Motor neuron (in vitro differentiated cells): ENCODE measurements at regions not wholly inside any gene's neighbourhood (a gene's known extent, or its start where the extent isn't known, plus 50 kb on each side); places are given as distances from the start of the nearest gene placed in this dataset.
"Not testable (repeated sequence)": the region's sequence is repeated elsewhere in the genome, so short reads cannot be mapped to it uniquely, and the experiment has no call there.

ENCODE experiments used
- ATAC-seq, 8 experiments: fragments of 200-7000 bp; cut with Tn5 transposase; replicated peaks in 6 of 8; 2 replicates each; pipeline ENCODE4 v1.8.0; 2021; ENCODE audit warnings: mild to moderate bottlenecking in 8 of 8, moderate library complexity in 8 of 8
- H3K27ac ChIP-seq, 2 donors: fragments of 250-450 bp; sonication (Bioruptor Pico); 2 replicates each; pipeline ENCODE4 v1.9.0; 2021; ENCODE audit warnings: antibody characterized with exemption in 2 of 2, mild to moderate bottlenecking in 2 of 2, moderate library complexity in 1 of 2
- H3K4me1 ChIP-seq, 2 donors: fragments of 250-450 bp; sonication (Bioruptor Pico); replicated peaks in 1 of 2; 2 replicates each; pipeline ENCODE4 v1.6.1; 2021; ENCODE audit warnings: antibody characterized with exemption in 2 of 2, mild to moderate bottlenecking in 2 of 2, moderate library complexity in 1 of 2
- H3K4me3 ChIP-seq, 5 donors: fragments of 250-450 bp; sonication (Bioruptor Pico); 2 replicates each; pipeline ENCODE4 v1.9.0; 2021; ENCODE audit warnings: antibody characterized with exemption in 5 of 5, mild to moderate bottlenecking in 5 of 5, moderate library complexity in 4 of 5
- WGBS, 10 experiments: fragments of 450-650 bp; shearing (Covaris generic); methylation state at CpG; one replicate each; pipeline ENCODE4 v1.0.0; 2022; 5-methylcytosine and 5-hydroxymethylcytosine counted together
- in situ Hi-C, 9 experiments: fragments of 400-800 bp; cut with MboI; loops; one replicate each; pipeline ENCODE4 v1.15.0; 2021; ENCODE audit warnings: low sequenced_read_pairs in 9 of 9, low pct_unique_long_range_greater_than_20kb in 2 of 9; ENCODE audit not compliant: unreplicated experiment in 9 of 9

DNA sequence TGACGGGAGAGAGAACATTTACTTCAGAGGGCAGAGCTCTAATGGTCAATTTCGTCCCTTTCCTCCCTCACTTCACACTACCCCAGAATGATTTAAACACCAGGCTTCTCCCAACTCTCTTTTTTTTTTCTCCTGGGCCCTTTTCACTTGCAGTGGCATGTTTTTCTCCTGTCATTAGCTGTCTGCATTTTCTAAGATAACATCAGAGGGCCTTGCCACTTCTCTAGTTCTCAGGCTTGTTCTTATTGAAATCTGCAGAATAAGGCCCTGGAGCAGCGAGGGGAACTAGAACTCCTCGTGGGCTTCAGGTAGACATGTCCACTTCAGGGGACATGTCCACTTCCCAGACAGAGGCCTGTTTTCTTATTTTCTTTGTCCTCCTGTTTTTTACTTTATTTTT lies 514.4 kb upstream of the TBL1XR1 start:
- 74 to 94% (median 86%) methylated on average over 2 to 4 of the region's 4 CpGs; no CpG with 5 or more reads in 2 of the 10 experiments for WGBS, 10 experiments
- ATAC-seq: no peak
- in situ Hi-C loops: no loop called here
- Histone ChIP-seq H3K4me3 (no peak overlapping the region), H3K4me1 (peaks cover 12 to 13% of the 10 kb centered on the region in 2 donors), H3K27ac (no peak overlapping the region)

DNA sequence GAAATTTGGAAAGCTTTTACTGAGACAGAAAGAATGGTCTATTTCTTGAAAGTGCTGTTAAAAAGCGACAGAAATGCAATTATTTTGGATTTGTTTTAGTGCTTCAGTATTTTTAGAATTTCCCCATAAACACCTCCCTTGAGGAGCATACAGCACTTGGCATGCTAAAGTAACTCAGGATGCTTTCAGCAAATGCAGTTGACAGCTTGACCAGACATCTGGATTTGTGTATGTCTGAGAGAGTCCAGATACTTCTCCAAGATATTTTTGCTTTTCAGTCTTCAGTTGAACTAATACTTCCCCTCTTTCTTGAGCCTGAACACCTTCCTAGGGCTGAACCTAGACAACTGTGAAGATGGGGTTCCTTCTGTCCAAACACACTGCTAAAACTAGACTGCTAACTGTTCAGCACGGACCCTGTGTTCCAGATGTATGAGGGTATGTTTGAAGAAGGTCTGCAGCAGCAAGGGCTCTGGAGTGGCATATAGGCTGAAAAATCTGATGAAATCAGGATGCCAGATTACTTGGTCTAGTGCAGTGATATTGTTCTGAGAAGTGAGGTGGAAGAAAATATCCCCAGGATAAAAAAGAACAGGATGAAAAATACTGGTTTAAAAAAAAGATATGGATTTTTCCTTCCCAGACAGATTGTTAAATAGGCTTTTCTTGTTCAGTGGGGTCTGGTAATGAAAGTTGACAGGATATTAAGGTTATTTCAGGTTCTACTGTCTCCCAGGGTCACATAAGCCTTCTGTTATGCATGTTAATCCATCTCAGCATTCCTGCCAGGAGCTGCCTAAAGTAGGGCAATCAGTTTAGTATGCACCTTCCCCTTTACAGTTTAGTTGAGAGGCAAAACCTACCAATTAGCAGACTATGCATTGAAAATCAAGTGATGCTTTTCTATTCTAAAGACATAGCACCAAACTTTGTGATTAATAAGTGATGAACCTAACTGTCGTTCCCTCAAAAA lies 516.9 kb upstream of the TBL1XR1 start:
- peak overlapping the region; percentile 57 to 68 for H3K27ac ChIP-seq

DNA sequence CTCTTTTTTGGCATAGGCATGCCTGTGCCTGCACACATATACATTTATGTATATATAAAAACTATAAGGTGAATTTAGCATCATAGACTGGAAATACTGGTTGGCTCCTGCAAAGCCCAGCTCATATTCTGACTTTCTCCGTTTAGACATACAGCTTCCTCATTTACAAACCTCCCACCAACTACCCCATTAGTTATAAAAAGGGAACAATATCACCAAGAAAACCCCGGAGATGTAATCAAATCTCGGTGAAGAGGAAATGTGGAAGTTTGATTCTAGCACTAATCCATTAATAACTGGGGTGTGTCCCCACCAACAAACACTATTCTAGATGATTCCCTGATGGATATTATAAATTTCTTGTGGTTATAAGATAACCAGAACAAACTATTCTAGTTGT lies 517.7 kb upstream of the TBL1XR1 start:
- ATAC-seq: no peak
- WGBS, 10 experiments: 38 to 92% (median 85%) methylated on average over 1 to 3 of the region's 3 CpGs; no CpG with 5 or more reads in 2 of the 10 experiments
- no peak overlapping the region for H3K27ac ChIP-seq
- H3K4me3 ChIP-seq: no peak overlapping the region
- H3K4me1 ChIP-seq: peaks cover 12 to 13% of the 10 kb centered on the region in 2 donors
- in situ Hi-C loops: no loop called here

More for the DNA sequence above, 516.9 kb upstream of the TBL1XR1 start:
- no peak overlapping the region for H3K4me3 ChIP-seq
- WGBS, 10 experiments: 50 to 100% (median 83%) methylated on average over 1 to 3 of the region's 3 CpGs; no CpG with 5 or more reads in 1 of the 10 experiments
- in situ Hi-C loops: no loop called here
- H3K4me1 ChIP-seq: peaks cover 12 to 13% of the 10 kb centered on the region in 2 donors
- peak in 5 of 8 experiments; percentile 21 to 92 (median 67) for ATAC-seq

DNA sequence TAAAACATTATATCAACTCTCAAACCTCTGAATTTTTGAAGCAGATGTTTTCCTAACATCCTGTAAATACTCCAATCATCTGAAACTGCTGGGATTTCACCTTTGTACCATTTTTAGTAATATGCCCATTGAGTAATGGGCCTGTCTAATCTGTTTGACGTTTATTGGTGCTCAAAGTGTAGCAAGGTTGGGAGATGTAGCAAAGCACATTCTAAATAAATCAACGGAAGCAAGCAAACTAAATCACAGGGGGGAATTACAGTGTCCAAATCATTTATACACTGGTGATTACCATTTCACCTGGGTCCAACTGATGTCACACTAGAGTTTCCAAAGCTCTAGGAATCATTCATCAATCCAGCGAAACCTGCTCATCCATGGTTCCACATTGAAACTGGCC lies 518.7 kb upstream of the TBL1XR1 start:
- no peak overlapping the region for H3K4me3 ChIP-seq
- in situ Hi-C loops: no loop called here
- ATAC-seq: peak in 4 of 8 experiments; percentile 23 to 65 (median 42)
- WGBS, 10 experiments: 61 to 100% (median 82%) methylated on average over 1 to 3 of the region's 3 CpGs
- no peak overlapping the region for H3K27ac ChIP-seq
- H3K4me1 ChIP-seq: peaks cover 12 to 13% of the 10 kb centered on the region in 2 donors

DNA sequence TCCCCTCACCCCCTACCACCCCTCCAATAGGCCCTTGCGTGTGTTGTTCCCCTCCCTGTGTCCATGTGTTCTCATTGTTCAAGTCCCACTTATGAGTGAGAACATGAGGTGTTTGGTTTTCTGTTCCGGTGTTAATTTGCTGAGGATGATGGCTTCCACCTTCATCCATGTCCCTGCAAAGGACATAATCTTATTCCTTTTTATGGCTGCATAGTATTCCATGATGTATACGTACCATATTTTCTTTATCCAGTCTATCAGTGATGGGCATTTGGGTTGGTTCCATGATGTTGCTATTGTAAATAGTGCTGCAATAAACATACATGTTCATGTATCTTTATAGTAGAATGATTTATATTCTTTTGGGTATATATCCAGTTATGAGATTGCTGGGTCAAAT lies 523.6 kb upstream of the TBL1XR1 start:
- H3K4me3 ChIP-seq, in situ Hi-C loops, H3K27ac ChIP-seq, ATAC-seq, H3K4me1 ChIP-seq: not testable (repeated sequence)
- WGBS, 10 experiments: 80 to 100% (median 100%) methylated on average over 1 to 2 of the region's 3 CpGs; no CpG with 5 or more reads in 3 of the 10 experiments

DNA sequence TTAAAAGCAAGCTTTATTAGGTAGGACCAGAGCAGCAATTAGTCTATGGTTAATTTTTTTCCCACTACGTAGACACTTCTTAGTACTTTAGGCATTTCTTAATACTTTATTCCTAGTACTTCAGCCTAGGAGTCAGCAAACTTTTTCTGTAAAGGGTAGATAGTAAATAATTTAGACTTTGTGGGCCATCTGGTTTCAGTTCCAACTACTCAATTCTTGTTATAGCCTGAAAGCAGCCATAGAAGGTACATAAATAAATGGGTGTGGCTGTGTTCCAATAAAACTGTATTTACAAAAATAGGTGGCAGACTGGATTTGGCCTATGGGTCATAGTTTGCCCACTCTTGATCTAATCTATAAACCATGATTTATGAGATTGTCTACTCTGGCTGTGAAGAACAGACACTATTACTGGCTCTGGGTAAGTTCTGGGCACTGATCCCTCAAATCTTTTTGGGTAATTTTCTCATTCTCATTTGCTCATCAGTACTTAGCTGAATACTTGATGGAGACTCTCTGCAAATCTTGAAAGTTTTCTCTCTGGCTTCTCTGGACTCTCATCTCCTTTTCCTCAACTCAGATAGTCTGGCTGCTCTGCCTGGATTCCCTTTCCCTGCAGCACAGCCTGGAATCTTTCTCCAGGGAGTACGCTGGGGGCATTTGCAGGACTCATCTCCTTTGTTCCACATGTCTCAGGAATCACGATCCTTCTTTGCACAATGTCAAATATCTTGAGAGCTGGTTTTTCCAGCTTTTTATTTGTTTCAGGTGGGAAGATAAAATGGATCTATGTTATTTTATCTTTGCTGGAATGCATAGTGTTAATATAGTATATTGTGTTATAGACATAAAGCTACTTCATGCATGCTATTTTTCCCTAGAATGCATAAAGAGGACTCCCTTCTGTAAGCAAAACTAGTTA lies 524.8 kb upstream of the TBL1XR1 start:
- in situ Hi-C loops: no loop called here
- ATAC-seq: no peak
- no peaks in the 10 kb centered on the region for H3K4me1 ChIP-seq
- H3K4me3 ChIP-seq: no peak overlapping the region
- H3K27ac ChIP-seq: no peak overlapping the region
- WGBS, 10 experiments: 33 to 92% (median 83%) methylated on average over 1 to 3 of the region's 3 CpGs; no CpG with 5 or more reads in 1 of the 10 experiments

DNA sequence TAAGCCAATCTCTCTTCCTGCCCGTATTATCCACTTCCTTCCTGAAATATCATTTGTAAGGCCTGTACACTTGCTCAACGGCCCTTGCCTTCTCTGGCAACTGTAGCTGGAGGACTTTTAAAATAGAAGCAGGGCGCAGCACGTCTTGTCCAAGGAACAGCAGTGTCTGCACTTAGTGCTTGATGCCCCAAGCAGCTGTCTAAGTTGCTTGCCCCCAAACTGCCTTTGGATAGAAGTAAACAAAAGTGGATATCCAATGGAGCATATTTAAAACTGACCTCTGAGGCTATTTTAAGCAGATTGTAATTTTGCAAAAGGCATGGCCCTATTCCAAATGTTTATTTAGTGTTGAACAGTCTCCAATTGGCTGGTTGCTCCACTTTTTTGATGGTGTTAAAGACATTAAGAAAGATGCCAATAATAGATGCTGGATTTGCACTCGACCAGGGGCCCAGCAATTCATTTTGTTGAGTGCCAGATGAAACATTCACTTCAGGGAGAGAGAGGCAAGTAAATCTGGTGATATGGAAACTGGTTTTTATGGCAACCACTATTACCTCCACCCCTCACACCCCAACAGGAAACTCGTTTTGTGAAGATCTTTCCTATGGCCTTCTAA lies 526.8 kb upstream of the TBL1XR1 start:
- H3K27ac ChIP-seq: no peak overlapping the region
- no peaks in the 10 kb centered on the region for H3K4me1 ChIP-seq
- H3K4me3 ChIP-seq: no peak overlapping the region
- whole genome bisulfite sequencing, 10 experiments: 0 to 100% (median 81%) methylated on average over 2 to 6 of the region's 6 CpGs; no CpG with 5 or more reads in 1 of the 10 experiments
- ATAC-seq: peak in 3 of 8 experiments; percentile 24 to 82 (median 31)
- in situ Hi-C loops: no loop called here

DNA sequence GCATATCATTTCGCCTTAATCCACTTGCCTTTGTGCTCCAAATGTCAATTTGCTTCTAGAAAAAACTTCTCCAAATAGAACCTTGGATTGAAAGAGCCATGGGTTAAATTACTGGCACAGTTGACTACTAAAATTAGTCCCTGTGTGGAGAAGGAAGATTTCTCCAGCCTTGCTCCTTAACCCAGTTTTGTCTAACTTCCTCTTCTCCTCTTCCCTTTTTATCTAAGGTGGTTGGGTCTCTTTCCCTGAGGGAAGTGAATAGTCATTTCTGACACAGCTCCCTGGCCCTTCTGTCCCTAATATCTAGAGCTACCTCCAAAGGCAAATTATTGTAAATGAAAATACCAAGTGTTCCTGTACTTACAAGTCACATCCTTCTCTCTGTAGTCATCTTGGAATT lies 527.9 kb upstream of the TBL1XR1 start:
- H3K27ac ChIP-seq: no peak overlapping the region
- 67 to 100% (median 86%) methylated on average over 1 of the region's 1 CpG; no CpG with 5 or more reads in 3 of the 10 experiments for WGBS, 10 experiments
- ATAC-seq: no peak
- H3K4me3 ChIP-seq: no peak overlapping the region
- H3K4me1 ChIP-seq: peaks cover 7 to 9% of the 10 kb centered on the region in 2 donors
- in situ Hi-C loops: no loop called here

DNA sequence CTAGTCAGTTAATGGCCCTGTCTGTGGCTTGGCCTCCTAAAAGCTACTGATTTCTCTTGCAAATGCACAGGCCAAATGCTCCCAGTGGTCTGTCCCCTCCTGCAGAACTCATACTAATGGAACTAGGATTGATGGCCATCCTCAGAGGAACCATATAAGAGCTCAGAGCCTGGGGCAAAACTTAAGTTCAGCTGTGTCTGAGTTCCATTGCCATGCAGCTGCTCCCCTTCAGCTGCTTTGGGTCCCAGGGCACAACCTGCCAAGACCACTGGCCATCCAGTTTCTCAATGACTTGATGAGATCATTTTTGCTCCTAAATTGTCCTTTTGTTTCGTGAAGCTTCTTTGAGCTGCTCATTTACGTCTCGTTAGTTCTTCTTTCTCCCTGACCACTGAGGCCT lies 529.5 kb upstream of the TBL1XR1 start:
- Histone ChIP-seq H3K4me1 (peaks cover 12% of the 10 kb centered on the region in 2 donors), H3K27ac (no peak overlapping the region), H3K4me3 (no peak overlapping the region)
- in situ Hi-C loops: no loop called here
- WGBS, 10 experiments: 80 to 100% (median 88%) methylated on average over 1 to 3 of the region's 3 CpGs; no CpG with 5 or more reads in 2 of the 10 experiments
- ATAC-seq: no peak

DNA sequence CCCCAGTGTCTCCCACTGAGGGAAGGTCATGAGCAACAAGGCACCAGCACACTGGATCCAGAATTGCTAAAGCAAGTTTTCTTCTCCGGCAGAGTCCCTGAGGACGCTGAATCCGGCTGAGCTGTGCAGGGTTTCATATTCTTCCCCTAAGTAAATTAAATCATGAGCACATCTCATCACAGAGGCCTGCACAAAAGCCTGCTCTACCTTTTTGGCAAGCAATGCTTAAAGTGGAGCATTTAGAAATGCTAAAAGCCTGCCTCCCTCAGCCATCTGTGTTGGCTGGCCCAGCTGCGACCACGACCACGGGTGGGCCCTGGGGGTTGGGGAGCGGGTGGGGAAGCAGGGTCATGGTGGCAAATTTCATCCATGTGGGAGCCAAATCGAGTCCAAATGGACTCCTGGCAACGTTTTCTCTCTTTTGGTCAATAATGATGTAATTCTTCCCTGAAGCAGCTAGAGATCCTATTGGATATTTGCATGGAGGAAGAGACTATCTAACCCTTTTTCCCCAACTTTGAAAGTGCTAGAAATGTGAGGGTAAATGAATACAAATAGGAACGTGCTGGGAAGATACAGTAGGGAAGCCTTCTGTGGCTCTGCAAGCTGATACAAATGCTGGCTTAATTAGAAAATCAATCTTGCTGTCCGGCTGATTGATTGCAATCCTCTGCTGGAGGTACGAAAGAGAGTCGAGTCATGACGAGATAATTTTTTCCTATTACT lies 532.8 kb upstream of the TBL1XR1 start:
- no peak overlapping the region for H3K4me3 ChIP-seq
- peaks cover 12% of the 10 kb centered on the region in 2 donors for H3K4me1 ChIP-seq
- H3K27ac ChIP-seq: peak overlapping the region; percentile 14 to 53
- ATAC-seq: peak in 5 of 8 experiments; percentile 67 to 77 (median 75)
- in situ Hi-C loops: no loop called here
- 17 to 88% (median 35%) methylated on average over 1 to 10 of the region's 14 CpGs; no CpG with 5 or more reads in 1 of the 10 experiments for WGBS, 10 experiments

DNA sequence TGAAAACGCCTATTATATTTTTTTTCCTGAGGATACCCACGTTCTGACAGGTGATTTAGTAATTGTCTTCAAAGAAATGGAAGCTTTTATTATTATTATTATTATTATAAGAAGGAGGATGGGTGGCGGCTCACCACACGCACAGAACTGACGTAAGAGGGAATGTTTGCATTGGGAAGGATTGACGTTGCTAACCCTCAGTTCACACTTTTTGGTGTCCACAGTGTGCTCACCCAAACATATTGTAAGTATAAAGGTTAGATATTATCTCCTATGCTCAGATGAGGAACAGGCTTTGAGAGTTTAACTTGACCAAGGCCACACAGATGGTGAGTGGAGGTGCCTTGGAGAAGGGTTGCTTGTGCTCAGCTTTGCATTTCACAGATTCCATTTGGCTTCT lies 533.5 kb upstream of the TBL1XR1 start:
- peak in 2 of 8 experiments; percentile 6 to 12 for ATAC-seq
- 0 to 93% (median 75%) methylated on average over 1 to 6 of the region's 6 CpGs for WGBS, 10 experiments
- Histone ChIP-seq H3K27ac (no peak overlapping the region), H3K4me3 (no peak overlapping the region), H3K4me1 (peaks cover 12% of the 10 kb centered on the region in 2 donors)
- in situ Hi-C loops: no loop called here
